ENCODE measurements at regions not wholly inside any gene's neighbourhood (a gene's known extent, or its start where the extent isn't known, plus 50 kb on each side); places are given as distances from the start of the nearest gene placed in this dataset.

DNA sequence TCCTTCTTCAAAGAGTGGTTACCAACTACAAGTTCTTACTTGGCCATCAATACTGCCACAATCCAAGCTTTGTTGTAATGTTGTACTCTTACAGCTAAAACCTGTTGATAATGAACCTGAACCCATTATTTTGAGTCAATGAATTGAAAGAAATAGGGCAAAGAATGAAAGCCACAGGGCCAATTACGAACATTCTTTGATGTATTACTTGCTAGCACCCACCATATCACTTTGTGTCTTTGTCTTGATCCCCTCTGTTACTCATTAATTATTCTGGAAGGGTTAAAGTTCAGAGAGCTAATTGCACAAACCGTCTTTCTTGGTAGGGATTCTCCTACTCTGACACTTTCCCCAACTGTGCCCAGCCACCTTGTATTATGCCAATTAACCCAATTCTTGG is 53.2 kb upstream of the TFEC start:
- no peak overlapping the region for H3K9ac ChIP-seq (ENCODE audit: low read depth in 2 of 2, low read length in 2 of 2)
- no peak for DNase-seq
- intact Hi-C loops (cut with DNase I) = no loop called here
- no peaks in the 10 kb centered on the region for H3K36me3 ChIP-seq
- no peak overlapping the region for H3K4me3 ChIP-seq
- TF ChIP-seq, protein P1, sequence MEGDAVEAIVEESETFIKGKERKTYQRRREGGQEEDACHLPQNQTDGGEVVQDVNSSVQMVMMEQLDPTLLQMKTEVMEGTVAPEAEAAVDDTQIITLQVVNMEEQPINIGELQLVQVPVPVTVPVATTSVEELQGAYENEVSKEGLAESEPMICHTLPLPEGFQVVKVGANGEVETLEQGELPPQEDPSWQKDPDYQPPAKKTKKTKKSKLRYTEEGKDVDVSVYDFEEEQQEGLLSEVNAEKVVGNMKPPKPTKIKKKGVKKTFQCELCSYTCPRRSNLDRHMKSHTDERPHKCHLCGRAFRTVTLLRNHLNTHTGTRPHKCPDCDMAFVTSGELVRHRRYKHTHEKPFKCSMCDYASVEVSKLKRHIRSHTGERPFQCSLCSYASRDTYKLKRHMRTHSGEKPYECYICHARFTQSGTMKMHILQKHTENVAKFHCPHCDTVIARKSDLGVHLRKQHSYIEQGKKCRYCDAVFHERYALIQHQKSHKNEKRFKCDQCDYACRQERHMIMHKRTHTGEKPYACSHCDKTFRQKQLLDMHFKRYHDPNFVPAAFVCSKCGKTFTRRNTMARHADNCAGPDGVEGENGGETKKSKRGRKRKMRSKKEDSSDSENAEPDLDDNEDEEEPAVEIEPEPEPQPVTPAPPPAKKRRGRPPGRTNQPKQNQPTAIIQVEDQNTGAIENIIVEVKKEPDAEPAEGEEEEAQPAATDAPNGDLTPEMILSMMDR (IDR thresholded peaks at IDR 0.05) = no peak
- H3K27ac ChIP-seq = no peak overlapping the region
- H3K27me3 ChIP-seq = no peaks in the 10 kb centered on the region
- no peaks in the 10 kb centered on the region for H3K9me3 ChIP-seq
- H3K4me1 ChIP-seq = no peaks in the 10 kb centered on the region

DNA sequence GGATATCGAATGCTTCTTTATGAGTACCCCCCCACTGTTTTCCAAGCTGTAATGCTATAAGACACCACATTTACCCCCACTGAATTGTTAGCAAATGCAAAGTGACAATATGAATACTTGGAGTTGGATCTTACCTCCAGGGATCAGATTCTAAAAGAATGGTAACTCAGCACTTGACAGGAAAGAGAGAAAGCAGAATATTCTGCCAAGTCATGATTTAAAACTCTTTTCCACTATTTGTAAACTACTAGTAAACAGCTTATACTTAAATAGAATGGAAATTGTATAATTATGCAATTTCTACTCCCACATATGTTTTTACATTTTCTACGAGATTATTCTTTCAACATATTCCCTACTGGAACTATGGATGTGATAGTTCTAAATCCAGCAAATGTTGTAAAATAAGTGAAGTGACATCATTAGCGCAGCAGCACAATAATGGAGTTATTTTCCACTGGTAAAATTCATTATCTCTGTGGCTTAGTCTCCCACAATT is 56.0 kb upstream of the TFEC start:
- TF ChIP-seq, protein P1 (IDR thresholded peaks at IDR 0.05) = no peak
- intact Hi-C loops (cut with DNase I) = no loop called here
- Histone ChIP-seq H3K4me1 (no peaks in the 10 kb centered on the region), H3K27ac (no peak overlapping the region), H3K4me3 (no peak overlapping the region), H3K9me3 (no peaks in the 10 kb centered on the region), H3K9ac (ENCODE audit: low read depth in 2 of 2, low read length in 2 of 2) (no peak overlapping the region), H3K36me3 (no peaks in the 10 kb centered on the region), H3K27me3 (no peaks in the 10 kb centered on the region)
- DNase-seq = no peak

DNA sequence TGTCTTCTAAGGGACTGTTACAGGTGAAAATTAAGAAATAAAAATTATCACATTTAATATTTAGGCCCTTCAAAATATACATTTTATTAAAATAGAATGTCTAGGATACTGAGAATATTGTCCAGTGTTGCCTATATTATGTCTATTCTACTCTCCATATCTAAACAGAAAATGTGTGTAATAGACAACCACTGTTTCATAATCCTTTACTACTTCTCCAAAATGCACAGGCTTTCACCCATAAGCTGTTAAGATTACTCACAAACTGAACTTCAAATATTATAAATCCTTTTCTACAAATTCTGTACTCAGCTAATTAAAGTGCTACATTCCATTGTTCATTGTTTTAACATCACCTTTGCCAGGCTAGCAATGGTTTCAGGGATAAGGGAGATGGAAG is 56.7 kb upstream of the TFEC start:
- Histone ChIP-seq H3K36me3 (no peaks in the 10 kb centered on the region), H3K27ac (no peak overlapping the region), H3K27me3 (no peaks in the 10 kb centered on the region), H3K9ac (ENCODE audit: low read depth in 2 of 2, low read length in 2 of 2) (no peak overlapping the region), H3K9me3 (no peaks in the 10 kb centered on the region), H3K4me1 (no peaks in the 10 kb centered on the region), H3K4me3 (no peak overlapping the region)
- TF ChIP-seq, protein P1 (IDR thresholded peaks at IDR 0.05) = no peak
- DNase-seq = no peak
- intact Hi-C loops (cut with DNase I) = no loop called here

DNA sequence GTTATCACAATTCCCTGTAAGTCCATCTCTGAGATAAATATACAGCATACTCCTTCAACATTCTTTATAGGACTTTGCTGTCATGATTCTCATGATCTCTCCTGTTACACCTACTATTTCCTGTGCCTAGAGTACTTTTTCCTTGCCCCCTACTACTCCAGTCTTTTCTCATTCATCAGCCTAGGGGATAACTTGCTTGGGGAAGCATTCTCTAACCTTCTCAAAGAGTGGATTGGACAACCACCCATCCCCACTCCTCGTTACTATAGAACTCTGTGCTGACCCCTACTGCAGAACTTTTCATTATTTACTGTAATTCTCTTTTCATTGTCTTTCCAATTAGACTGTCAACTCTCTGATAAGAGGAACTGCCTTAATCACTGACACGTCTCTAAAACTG is 57.4 kb upstream of the TFEC start:
- Histone ChIP-seq H3K36me3 (no peaks in the 10 kb centered on the region), H3K9me3 (no peaks in the 10 kb centered on the region), H3K9ac (ENCODE audit: low read depth in 2 of 2, low read length in 2 of 2) (no peak overlapping the region), H3K27ac (no peak overlapping the region), H3K4me1 (no peaks in the 10 kb centered on the region), H3K4me3 (no peak overlapping the region), H3K27me3 (no peaks in the 10 kb centered on the region)
- DNase-seq = no peak
- intact Hi-C loops (cut with DNase I) = no loop called here
- TF ChIP-seq, protein P1 (IDR thresholded peaks at IDR 0.05) = no peak

DNA sequence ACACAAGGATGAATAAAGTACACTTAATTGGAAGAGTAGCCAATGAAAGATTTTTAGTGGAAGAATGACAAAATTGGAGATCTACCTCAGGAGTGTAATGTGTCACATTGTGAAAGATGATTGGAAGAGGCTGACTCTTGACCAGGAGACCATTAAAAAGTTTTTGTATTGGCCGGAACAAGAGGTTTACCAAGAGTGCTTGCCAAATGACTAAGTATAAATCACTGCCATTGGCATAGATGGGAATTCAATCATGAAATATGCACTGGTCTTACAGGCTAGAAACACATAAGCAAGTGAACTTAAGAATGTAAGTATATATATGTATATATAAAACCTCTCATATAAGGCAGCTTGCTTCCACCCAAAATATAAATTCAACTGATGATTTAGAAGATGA is 58.7 kb upstream of the TFEC start:
- Histone ChIP-seq H3K27me3 (no peaks in the 10 kb centered on the region), H3K4me3 (no peak overlapping the region), H3K4me1 (no peaks in the 10 kb centered on the region), H3K36me3 (no peaks in the 10 kb centered on the region), H3K9me3 (no peaks in the 10 kb centered on the region), H3K9ac (ENCODE audit: low read depth in 2 of 2, low read length in 2 of 2) (no peak overlapping the region), H3K27ac (no peak overlapping the region)
- DNase-seq = no peak
- intact Hi-C loops (cut with DNase I) = no loop called here
- TF ChIP-seq, protein P1 (IDR thresholded peaks at IDR 0.05) = no peak

Measured in colonic mucosa (tissue), 4 donors.